ENCODE measurements at regions not wholly inside any gene's neighbourhood (a gene's known extent, or its start where the extent isn't known, plus 50 kb on each side); places are given as distances from the start of the nearest gene placed in this dataset.
"Not testable (repeated sequence)": the region's sequence is repeated elsewhere in the genome, so short reads cannot be mapped to it uniquely, and the experiment has no call there.

GRCh38 chrX:54615109-54615508, 85.1 kb downstream of the GNL3L start:
- DNase-seq (ENCODE audit: low read depth, low spot score), result no peak

- DNase-seq (ENCODE audit: low read depth, low spot score), result no peak
These were observed 103.6 kb downstream of the GNL3L start for GRCh38 chrX:54633641-54634040.

GRCh38 chrX:54639018-54639345, 109.0 kb downstream of the GNL3L start:
- no peak for DNase-seq (ENCODE audit: low read depth, low spot score)

GRCh38 chrX:54639346-54640102, 109.5 kb downstream of the GNL3L start:
- peak; percentile 84 for DNase-seq (ENCODE audit: low read depth, low spot score)

- no peak for DNase-seq (ENCODE audit: low read depth, low spot score)
These were observed 110.2 kb downstream of the GNL3L start for GRCh38 chrX:54640103-54640690.

GRCh38 chrX:54640736-54641135, 110.7 kb downstream of the GNL3L start:
- no peak for DNase-seq (ENCODE audit: low read depth, low spot score)

- no peak for DNase-seq (ENCODE audit: low read depth, low spot score)
These were observed 111.5 kb downstream of the GNL3L start for GRCh38 chrX:54641530-54641929.

GRCh38 chrX:54647607-54648006, 117.6 kb downstream of the GNL3L start:
- DNase-seq (ENCODE audit: low read depth, low spot score), result not testable (repeated sequence)

GRCh38 chrX:54659547-54659946, 129.5 kb downstream of the GNL3L start:
- DNase-seq (ENCODE audit: low read depth, low spot score), result no peak

GRCh38 chrX:54675762-54676161, 122.3 kb downstream of the ITIH6 start:
- DNase-seq (ENCODE audit: low read depth, low spot score), result no peak

- DNase-seq (ENCODE audit: low read depth, low spot score), result no peak
These were observed 102.8 kb downstream of the ITIH6 start for GRCh38 chrX:54695231-54695630.

GRCh38 chrX:54695816-54696487, 102.1 kb downstream of the ITIH6 start:
- no peak for DNase-seq (ENCODE audit: low read depth, low spot score)

Measured in activated naive CD8-positive, alpha-beta T cell treated with anti-CD3 and anti-CD28 coated beads, Interleukin-2, amount 50 U/mL, for 16 hours (primary cell).